Activated CD4-positive, alpha-beta T cell treated with anti-CD3 and anti-CD28 coated beads for 36 hours (primary cell): ENCODE measurements at regions not wholly inside any gene's neighbourhood (a gene's known extent, or its start where the extent isn't known, plus 50 kb on each side); places are given as distances from the start of the nearest gene placed in this dataset.
A peak's percentile ranks its signal among the peaks of the same experiment; 100 is the strongest.

ENCODE experiments used
- ATAC-seq: fragments of 200-7000 bp; cut with Tn5 transposase; one replicate; pipeline ENCODE4 v1.10.0; 2021; ENCODE audit warnings: mild to moderate bottlenecking, moderate library complexity
- CTCF ChIA-PET: fragments of 350-600 bp; sonication (Branson Sonifier 250); formaldehyde crosslinking; loops from one replicate; lab custom pipeline; 2021; ENCODE audit warnings: antibody characterized with exemption; lab: Charles Lee
- POLR2A ChIA-PET: fragments of 350-600 bp; sonication (Branson Sonifier 250); formaldehyde crosslinking; loops from one replicate; lab custom pipeline; 2021; ENCODE audit warnings: antibody characterized with exemption, inconsistent platforms; lab: Charles Lee
- DNase-seq: peaks from one replicate; pipeline ENCODE4 v3.0.0-alpha.2; 2020
- H3K27ac Mint-ChIP-seq: one replicate; pipeline ENCODE4 v1.8.0; 2021; ENCODE audit warnings: mixed read lengths
- H3K27me3 Mint-ChIP-seq: one replicate; pipeline ENCODE4 v1.8.0; 2021; ENCODE audit warnings: mixed read lengths
- H3K36me3 Mint-ChIP-seq: one replicate; pipeline ENCODE4 v1.8.0; 2021; ENCODE audit warnings: low read depth, mixed read lengths
- H3K4me1 Mint-ChIP-seq: one replicate; pipeline ENCODE4 v1.8.0; 2021; ENCODE audit warnings: mixed read lengths
- H3K4me3 Mint-ChIP-seq: one replicate; pipeline ENCODE4 v1.8.0; 2021; ENCODE audit warnings: mild to moderate bottlenecking, moderate library complexity, mixed read lengths
- H3K9me3 Mint-ChIP-seq: one replicate; pipeline ENCODE4 v1.8.0; 2021; ENCODE audit warnings: low read depth, mixed read lengths
- intact Hi-C, 2 experiments: fragments of 100-400 bp; cut with DNase I in 1 of 2; cut with micrococcal nuclease in 1 of 2; formaldehyde crosslinking; loops; one replicate each; pipeline versions ENCODE4 v1.14.2 to v1.15.1; 2022 to 2024; cut with DNase I, micrococcal nuclease

DNA sequence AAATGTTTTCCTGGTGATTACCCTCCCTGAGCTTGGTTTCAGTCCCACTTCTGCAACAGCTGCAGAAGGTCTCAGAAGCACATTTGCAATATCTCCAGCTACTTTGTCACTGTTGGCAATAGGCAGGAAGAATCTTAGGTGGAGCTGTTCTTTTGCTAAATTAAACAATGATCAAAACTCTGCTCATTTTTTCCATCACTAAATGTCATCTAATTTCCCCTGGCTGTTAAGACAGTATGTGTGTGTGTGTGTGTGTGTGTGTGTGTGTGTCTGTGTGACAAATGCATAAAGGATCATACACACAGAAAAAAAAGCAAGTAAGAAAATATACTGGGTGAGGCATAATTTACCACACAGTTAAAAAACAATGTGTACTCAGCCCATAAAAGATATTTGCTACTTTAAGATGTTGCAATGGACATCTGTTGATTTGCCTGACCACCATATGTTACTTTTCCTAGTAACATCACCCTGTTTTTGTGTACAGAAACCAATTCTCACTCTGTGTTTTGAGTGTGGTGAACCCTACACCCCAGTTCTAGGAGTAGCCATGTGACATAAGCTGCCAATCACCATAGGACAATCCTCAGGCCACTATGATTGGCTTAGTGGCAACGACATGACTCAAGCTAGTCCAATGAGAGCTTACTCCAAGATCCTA, 572.6 kb upstream of the CLINT1 start:
- Mint-ChIP-seq H3K4me3 (no peak overlapping the region), H3K36me3 (no peaks in the 10 kb centered on the region), H3K27me3 (no peaks in the 10 kb centered on the region), H3K27ac (peak overlapping the region; percentile 3), H3K9me3 (peaks cover 6% of the 10 kb centered on the region), H3K4me1 (peaks cover 53% of the 10 kb centered on the region)
- ATAC-seq, result no peak
- CTCF ChIA-PET, result no interaction called here
- DNase-seq, result peak; percentile 8
- POLR2A ChIA-PET, result interaction anchor here (0.6 kb wide), 1 partner anchor 580 kb away, joined by 3 read pairs; no protein-coding TSS in a partner anchor
- intact Hi-C loops, result no loop called here

DNA sequence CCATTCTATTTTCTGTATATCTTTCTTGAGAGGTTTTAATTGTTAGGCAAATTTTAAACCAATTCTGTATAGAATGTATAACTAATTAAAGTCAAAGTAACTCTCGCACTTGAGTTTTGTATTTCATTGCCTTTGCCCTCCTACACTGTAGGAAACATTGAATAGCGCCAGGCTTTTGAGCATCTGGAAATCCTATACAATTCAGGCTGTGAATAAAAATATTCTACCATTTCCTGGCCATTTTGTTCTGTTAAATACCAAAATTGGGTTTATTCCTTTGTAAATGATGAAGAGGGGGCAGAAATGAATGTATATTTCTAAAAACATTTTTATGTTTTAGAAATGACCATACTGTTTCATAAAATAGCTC, 571.8 kb upstream of the CLINT1 start:
- DNase-seq, result no peak
- intact Hi-C loops, result no loop called here
- no peak overlapping the region for H3K27ac Mint-ChIP-seq

DNA sequence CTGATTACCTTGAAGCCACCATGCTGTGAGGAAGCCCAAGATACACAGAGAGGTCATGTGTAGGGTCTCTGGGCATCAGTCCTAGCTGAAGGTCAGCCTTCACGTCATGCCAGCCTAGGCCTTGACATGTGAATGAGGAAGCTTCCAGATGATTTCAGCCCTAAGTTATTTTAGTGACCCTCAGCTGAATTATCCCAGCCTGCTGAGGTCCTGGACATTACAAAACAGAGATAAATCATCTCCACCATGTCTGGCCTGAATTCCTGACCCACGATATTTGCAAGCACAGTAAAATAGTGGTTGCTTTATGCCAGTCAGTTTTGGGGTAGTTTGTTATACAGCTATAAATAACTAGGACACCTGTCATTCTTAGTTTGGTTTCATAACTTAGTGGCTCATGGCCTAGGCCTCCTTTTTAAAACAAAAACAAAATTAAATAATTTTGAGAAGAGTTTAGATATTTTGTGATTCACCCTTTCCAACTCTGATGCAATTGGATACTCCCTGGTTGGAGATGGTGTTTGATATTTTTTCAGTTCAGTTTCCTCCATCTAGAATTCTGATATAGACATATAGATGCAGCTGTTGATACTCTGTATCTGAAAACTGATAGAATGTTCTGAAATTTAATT, 571.3 kb upstream of the CLINT1 start:
- intact Hi-C loops, result no loop called here

More for the DNA sequence above, 571.8 kb upstream of the CLINT1 start:
- Mint-ChIP-seq H3K36me3 (no peaks in the 10 kb centered on the region), H3K4me1 (peaks cover 46% of the 10 kb centered on the region), H3K9me3 (peaks cover 6% of the 10 kb centered on the region), H3K4me3 (no peak overlapping the region), H3K27me3 (no peaks in the 10 kb centered on the region)
- ATAC-seq, result no peak
- POLR2A ChIA-PET, result interaction anchor here (0.6 kb wide), 1 partner anchor 579 kb away, joined by 3 read pairs; no protein-coding TSS in a partner anchor
- CTCF ChIA-PET, result interaction anchor here (1.0 kb wide), 1 partner anchor 116 kb away, joined by 3 read pairs; no protein-coding TSS in a partner anchor

DNA sequence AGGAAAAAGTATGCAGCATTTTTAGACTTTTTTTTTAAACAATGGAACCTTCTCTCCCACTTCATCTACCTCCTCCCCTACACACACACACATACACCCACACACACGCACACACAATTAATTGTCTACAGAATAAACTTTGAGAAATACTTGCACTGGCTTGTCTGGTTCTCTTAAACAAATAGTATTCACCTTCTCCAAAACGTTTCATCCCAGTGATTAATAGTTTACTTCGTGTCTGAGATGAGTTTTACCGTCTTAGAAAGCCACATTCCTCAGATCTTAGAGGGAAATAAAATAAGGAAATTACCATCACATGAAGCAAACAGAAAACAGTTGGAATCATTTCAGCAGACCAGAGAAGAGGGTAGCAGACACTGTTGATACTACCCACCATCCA, 570.6 kb upstream of the CLINT1 start:
- ChIA-PET POLR2A (no interaction called here), CTCF (no interaction called here)
- ATAC-seq, result no peak
- H3K9me3 Mint-ChIP-seq, result peaks cover 6% of the 10 kb centered on the region
- H3K4me3 Mint-ChIP-seq, result no peak overlapping the region
- no peak overlapping the region for H3K27ac Mint-ChIP-seq
- no peaks in the 10 kb centered on the region for H3K27me3 Mint-ChIP-seq
- H3K36me3 Mint-ChIP-seq, result no peaks in the 10 kb centered on the region
- no peak for DNase-seq
- intact Hi-C loops, result no loop called here
- H3K4me1 Mint-ChIP-seq, result peaks cover 34% of the 10 kb centered on the region

More for the DNA sequence above, 571.3 kb upstream of the CLINT1 start:
- H3K27ac Mint-ChIP-seq, result no peak overlapping the region
- H3K27me3 Mint-ChIP-seq, result no peaks in the 10 kb centered on the region
- peaks cover 6% of the 10 kb centered on the region for H3K9me3 Mint-ChIP-seq
- H3K36me3 Mint-ChIP-seq, result no peaks in the 10 kb centered on the region
- CTCF ChIA-PET, result interaction anchor here (1.0 kb wide), 1 partner anchor 116 kb away, joined by 3 read pairs; no protein-coding TSS in a partner anchor
- H3K4me3 Mint-ChIP-seq, result no peak overlapping the region
- ATAC-seq (no peak), DNase-seq (no peak)
- POLR2A ChIA-PET, result interaction anchor here (0.5 kb wide), 1 partner anchor 104 kb away, joined by 3 read pairs; no protein-coding TSS in a partner anchor
- peaks cover 41% of the 10 kb centered on the region for H3K4me1 Mint-ChIP-seq

DNA sequence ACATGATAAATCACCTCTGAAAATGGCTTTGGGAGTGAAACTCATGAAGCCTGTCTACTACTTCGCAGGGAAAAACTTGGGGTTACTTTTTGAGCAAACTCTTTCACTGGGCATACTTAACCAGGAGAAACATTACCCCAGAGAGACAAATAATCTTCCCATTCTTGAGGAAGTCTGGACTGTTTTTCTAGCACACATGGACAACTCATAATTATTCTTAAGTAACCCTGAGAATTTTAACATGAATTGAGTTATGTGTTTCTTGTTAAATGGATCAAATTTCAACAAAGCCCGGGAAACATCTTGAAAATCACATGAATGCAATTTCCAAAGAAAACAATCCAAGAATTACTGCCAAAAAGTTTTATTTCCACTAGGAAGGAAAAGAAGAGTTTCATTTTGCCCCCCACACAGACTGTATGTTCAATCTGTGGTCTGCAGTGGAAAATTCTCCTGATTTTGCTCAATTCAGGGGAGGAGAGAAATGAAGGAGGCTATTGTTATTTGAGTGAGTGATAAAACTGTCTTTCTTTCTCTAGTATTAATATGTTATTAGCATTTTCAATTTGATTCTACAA, 564.8 kb upstream of the CLINT1 start:
- H3K27me3 Mint-ChIP-seq, result no peaks in the 10 kb centered on the region

DNA sequence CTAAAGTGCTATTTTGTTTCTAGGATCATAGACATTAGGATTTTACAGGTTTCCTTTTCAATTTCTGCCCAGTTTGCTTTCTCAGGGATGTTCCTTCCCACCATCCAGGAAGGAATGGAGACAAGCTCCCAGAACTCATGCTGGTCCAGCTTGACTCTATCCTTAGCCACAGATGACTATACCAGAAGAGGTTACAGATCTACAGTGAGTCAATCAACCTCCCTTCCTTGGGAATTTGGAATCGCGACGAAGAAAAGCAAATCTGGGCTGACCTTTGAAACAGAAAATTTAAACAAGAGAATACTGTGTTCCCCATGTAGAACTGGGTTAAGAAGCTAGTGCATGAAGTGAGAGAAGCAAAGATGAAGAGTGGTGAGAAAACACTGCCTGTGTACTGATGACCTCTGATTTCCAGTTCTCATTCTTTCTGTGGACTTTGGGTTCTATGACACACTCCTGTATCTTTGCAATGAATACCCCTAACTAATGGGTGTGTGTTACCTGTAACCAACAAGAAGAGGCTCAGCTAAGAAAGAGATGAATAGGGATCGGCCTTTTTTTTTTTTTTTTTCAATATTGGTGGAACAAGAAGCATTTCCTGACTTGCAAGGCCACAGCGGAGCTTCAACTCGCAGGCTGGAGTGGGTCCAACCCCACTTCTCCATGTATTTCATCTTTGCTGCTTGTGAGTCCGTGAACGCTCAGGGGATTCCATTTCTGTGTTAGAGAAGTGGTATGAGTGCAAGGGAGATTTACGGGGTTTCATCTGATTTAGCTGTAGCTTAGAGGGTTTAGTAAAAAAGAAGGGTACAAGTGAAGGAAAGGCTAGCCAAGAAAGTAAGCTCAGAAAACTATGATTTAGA, 563.9 kb upstream of the CLINT1 start:
- DNase-seq (no peak), ATAC-seq (no peak)
- CTCF ChIA-PET, result interaction anchor here (0.6 kb wide), 1 partner anchor 225 kb away, joined by 3 read pairs; no protein-coding TSS in a partner anchor
- Mint-ChIP-seq H3K9me3 (peaks cover 2% of the 10 kb centered on the region), H3K36me3 (no peaks in the 10 kb centered on the region), H3K27ac (no peak overlapping the region), H3K4me1 (no peaks in the 10 kb centered on the region), H3K4me3 (no peak overlapping the region), H3K27me3 (no peaks in the 10 kb centered on the region)
- intact Hi-C loops, result no loop called here
- POLR2A ChIA-PET, result no interaction called here

More for the DNA sequence above, 564.8 kb upstream of the CLINT1 start:
- H3K9me3 Mint-ChIP-seq, result peaks cover 2% of the 10 kb centered on the region
- no peak for DNase-seq
- ChIA-PET POLR2A (no interaction called here), CTCF (interaction anchor here (0.6 kb wide), 1 partner anchor 241 kb away, joined by 3 read pairs; no protein-coding TSS in a partner anchor)
- no peak overlapping the region for H3K4me3 Mint-ChIP-seq
- no peak for ATAC-seq
- H3K36me3 Mint-ChIP-seq, result no peaks in the 10 kb centered on the region
- no peak overlapping the region for H3K27ac Mint-ChIP-seq
- H3K4me1 Mint-ChIP-seq, result no peaks in the 10 kb centered on the region
- intact Hi-C loops, result no loop called here

DNA sequence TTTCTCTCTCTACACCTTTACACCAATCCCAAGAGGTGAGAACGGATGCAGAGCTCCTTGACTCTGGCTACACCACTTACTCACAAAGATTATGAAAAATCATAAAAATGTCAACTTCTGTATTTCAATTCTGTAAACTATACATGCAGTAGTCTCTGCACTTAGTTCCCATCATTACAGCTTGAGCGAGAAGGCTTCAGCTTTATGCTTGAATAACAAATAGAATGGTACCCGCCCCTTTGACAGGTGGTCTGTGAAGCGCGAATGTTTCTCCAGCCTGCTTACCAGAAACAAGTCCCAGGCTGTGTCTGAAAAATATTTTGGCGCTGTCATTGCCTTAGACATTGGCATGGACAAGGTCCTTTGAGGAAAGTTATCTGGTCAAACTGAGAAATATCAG, 562.4 kb upstream of the CLINT1 start:
- intact Hi-C loops, result no loop called here
- CTCF ChIA-PET, result interaction anchor here (0.7 kb wide), 1 partner anchor 13 kb away, joined by 3 read pairs; no protein-coding TSS in a partner anchor
- POLR2A ChIA-PET, result interaction anchor here (0.5 kb wide), 1 partner anchor 58 kb away, joined by 3 read pairs; no protein-coding TSS in a partner anchor

DNA sequence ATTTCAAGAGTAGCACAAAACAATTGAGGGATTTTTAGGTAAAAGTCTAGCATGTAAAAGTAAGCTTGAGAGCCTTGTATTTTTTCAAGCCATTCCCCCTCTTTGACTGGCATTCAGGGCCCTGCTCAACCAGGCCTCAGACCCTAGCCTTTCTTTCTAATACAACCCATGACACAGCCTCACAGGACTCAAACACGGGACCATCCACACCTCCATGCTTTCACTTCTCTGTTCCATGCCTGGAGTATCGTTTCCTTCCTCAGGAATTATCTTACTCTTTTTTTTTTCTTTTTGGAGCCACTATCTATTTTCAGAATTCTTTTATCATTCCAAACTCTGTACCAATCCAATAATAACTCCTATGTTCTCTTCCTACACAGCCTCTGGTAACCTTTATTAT, 560.2 kb upstream of the CLINT1 start:
- no peaks in the 10 kb centered on the region for H3K27me3 Mint-ChIP-seq
- no peak overlapping the region for H3K4me3 Mint-ChIP-seq
- peaks cover 2% of the 10 kb centered on the region for H3K9me3 Mint-ChIP-seq
- H3K36me3 Mint-ChIP-seq, result no peaks in the 10 kb centered on the region
- intact Hi-C loops, result no loop called here
- DNase-seq (no peak), ATAC-seq (no peak)
- ChIA-PET CTCF (interaction anchor here (0.6 kb wide), 1 partner anchor 1318 kb away, joined by 4 read pairs; no protein-coding TSS in a partner anchor), POLR2A (no interaction called here)
- no peaks in the 10 kb centered on the region for H3K4me1 Mint-ChIP-seq
- H3K27ac Mint-ChIP-seq, result no peak overlapping the region

More for the DNA sequence above, 562.4 kb upstream of the CLINT1 start:
- Mint-ChIP-seq H3K4me1 (no peaks in the 10 kb centered on the region), H3K9me3 (peaks cover 2% of the 10 kb centered on the region), H3K27ac (no peak overlapping the region), H3K4me3 (no peak overlapping the region), H3K36me3 (no peaks in the 10 kb centered on the region), H3K27me3 (no peaks in the 10 kb centered on the region)
- no peak for DNase-seq
- no peak for ATAC-seq

DNA sequence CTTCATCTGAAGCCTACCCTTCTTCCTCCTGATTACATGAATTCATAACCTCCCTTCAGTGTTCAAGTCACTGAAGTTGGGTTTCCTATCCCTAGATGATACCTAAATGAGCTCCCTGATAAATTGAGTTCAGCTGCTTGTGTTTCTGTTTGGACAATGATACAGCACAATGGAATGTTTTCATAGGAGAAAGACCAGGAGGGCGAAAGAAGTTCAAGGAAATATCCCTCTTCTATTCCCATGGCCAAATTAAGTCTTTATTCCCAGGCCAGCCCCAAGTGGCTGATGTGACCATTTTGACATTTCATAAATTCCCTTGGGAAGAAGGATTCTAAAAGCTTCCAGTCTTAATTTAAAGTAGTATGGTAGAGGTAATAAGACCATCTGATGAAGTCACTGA, 555.8 kb upstream of the CLINT1 start:
- Mint-ChIP-seq H3K36me3 (no peaks in the 10 kb centered on the region), H3K27ac (no peak overlapping the region), H3K27me3 (no peaks in the 10 kb centered on the region), H3K4me3 (no peak overlapping the region), H3K4me1 (no peaks in the 10 kb centered on the region), H3K9me3 (peaks cover 1% of the 10 kb centered on the region)
- CTCF ChIA-PET, result no interaction called here
- ATAC-seq (no peak), DNase-seq (no peak)
- intact Hi-C loops, result no loop called here
- POLR2A ChIA-PET, result no interaction called here

DNA sequence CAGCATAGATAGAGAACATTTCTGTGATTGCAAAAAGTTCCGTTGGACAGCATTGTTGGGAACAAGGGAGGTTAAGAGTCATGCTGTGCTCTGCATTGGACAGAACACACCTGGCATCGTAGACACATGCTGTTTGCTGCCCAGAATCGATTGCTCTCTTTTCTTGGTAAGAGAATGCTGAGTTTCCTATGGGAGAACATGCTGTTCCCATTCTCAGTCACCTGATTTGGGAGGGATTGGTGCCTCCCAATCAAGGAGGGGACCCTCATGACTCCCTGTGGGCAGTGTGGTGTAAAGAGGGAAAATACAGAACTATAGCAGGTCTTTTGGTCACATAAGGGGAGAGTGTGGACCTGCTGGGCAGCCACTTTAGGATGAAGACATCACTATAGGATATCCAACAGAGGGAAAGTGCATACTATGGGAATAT, 555.4 kb upstream of the CLINT1 start:
- no peak overlapping the region for H3K4me3 Mint-ChIP-seq
- DNase-seq (no peak), ATAC-seq (no peak)
- no peaks in the 10 kb centered on the region for H3K4me1 Mint-ChIP-seq
- no peaks in the 10 kb centered on the region for H3K27me3 Mint-ChIP-seq
- intact Hi-C loops, result no loop called here
- no peaks in the 10 kb centered on the region for H3K36me3 Mint-ChIP-seq
- no peak overlapping the region for H3K27ac Mint-ChIP-seq
- ChIA-PET POLR2A (no interaction called here), CTCF (no interaction called here)
- no peaks in the 10 kb centered on the region for H3K9me3 Mint-ChIP-seq

DNA sequence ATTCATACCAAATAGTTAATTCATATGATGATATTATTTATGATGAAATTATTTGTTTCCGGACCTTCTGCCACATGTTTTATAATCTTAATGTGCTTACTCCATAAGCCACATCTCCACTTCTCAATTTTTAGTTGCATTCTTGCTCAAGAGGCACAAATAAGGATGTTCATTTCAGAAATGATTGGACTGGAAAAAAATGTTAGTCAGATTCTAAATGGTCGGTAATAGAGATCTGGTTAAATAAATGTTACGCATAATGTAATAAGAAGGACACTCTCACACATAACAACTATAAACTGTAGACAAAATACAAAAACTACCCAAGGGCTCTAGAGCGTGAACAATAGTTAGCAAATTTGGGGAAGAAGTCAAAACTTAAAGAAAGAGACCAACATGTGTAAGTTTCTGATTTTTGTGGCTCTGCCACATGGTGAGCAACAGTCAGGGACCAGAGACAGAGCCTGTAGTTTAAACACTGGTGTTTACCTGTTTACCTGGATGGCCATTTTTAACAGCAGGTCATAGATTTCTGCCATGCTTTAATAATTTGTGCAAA, 554.3 kb upstream of the CLINT1 start:
- ChIA-PET POLR2A (no interaction called here), CTCF (no interaction called here)
- no peak overlapping the region for H3K27ac Mint-ChIP-seq
- no peaks in the 10 kb centered on the region for H3K9me3 Mint-ChIP-seq
- no peak for DNase-seq
- H3K27me3 Mint-ChIP-seq, result no peaks in the 10 kb centered on the region
- ATAC-seq, result no peak
- no peaks in the 10 kb centered on the region for H3K4me1 Mint-ChIP-seq
- no peak overlapping the region for H3K4me3 Mint-ChIP-seq
- intact Hi-C loops, result no loop called here
- H3K36me3 Mint-ChIP-seq, result no peaks in the 10 kb centered on the region
